Caco-2 (cell line): ENCODE measurements at regions not wholly inside any gene's neighbourhood (a gene's known extent, or its start where the extent isn't known, plus 50 kb on each side); places are given as distances from the start of the nearest gene placed in this dataset.

Source experiments
- BruUV-seq: library from RNA; stranded (reverse); fragments of 400-500 nt; replicated peaks from 2 replicates; lab custom pipeline; 2021; lab: Mats Ljungman, UMichigan
- CTCF ChIA-PET: fragments of 300-600 bp; sonication (Branson Sonifier 250); formaldehyde crosslinking; loops from one replicate; lab custom pipeline; 2022; ENCODE audit warnings: antibody characterized with exemption; lab: Charles Lee
- POLR2A ChIA-PET: fragments of 300-600 bp; sonication (Branson Sonifier 250); formaldehyde crosslinking; loops from one replicate; lab custom pipeline; 2022; ENCODE audit warnings: antibody characterized with exemption; lab: Charles Lee
- DNase-seq, 2 experiments: peaks; one replicate each; pipeline versions ENCODE4 v3.0.0 to v3.0.0-alpha.2; 2020 to 2022
- H3K27me3 ChIP-seq: replicated peaks from 2 replicates; pipeline ENCODE4 v1.6.0; 2011; ENCODE audit warnings: low read length; ENCODE audit not compliant: control insufficient read depth, insufficient read depth
- H3K36me3 ChIP-seq: 2 replicates; pipeline ENCODE4 v1.5.1; 2011; ENCODE audit warnings: low read length; ENCODE audit not compliant: control insufficient read depth, insufficient read depth
- H3K4me1 ChIP-seq: fragments of 250-450 bp; sonication (Bioruptor Pico); 2 replicates; pipeline ENCODE4 v1.5.1; 2020; ENCODE audit warnings: mild to moderate bottlenecking
- H3K4me3 ChIP-seq: 2 replicates; pipeline ENCODE4 v1.5.1; 2011; ENCODE audit warnings: low read depth, mild to moderate bottlenecking, control low read depth, low read length
- H3K9me3 ChIP-seq: fragments of 250-450 bp; sonication (Bioruptor Pico); 2 replicates; pipeline ENCODE4 v1.5.1; 2020; ENCODE audit warnings: mild to moderate bottlenecking, moderate library complexity
- H3K27ac Mint-ChIP-seq: one replicate; pipeline ENCODE4 v1.8.0; 2022; ENCODE audit warnings: mixed read lengths; ENCODE audit not compliant: unreplicated experiment
- H3K27me3 Mint-ChIP-seq: one replicate; pipeline ENCODE4 v1.8.0; 2022; ENCODE audit warnings: mixed read lengths; ENCODE audit not compliant: insufficient read depth, unreplicated experiment
- H3K36me3 Mint-ChIP-seq: one replicate; pipeline ENCODE4 v1.8.0; 2022; ENCODE audit warnings: mild to moderate bottlenecking, mixed read lengths; ENCODE audit not compliant: insufficient read depth, unreplicated experiment
- H3K4me1 Mint-ChIP-seq: one replicate; pipeline ENCODE4 v1.8.0; 2022; ENCODE audit warnings: low read depth, mixed read lengths; ENCODE audit not compliant: unreplicated experiment
- H3K4me3 Mint-ChIP-seq: one replicate; pipeline ENCODE4 v1.8.0; 2022; ENCODE audit warnings: mild to moderate bottlenecking, moderate library complexity, mixed read lengths; ENCODE audit not compliant: unreplicated experiment
- H3K9me3 Mint-ChIP-seq: one replicate; pipeline ENCODE4 v1.8.0; 2022; ENCODE audit warnings: mixed read lengths; ENCODE audit not compliant: unreplicated experiment
- intact Hi-C: fragments of 100-400 bp; cut with micrococcal nuclease; formaldehyde crosslinking; loops from one replicate; pipeline ENCODE4 v1.10.0; 2022; ENCODE audit not compliant: unreplicated experiment
- TF ChIP-seq, protein P1 (sequence below), 2 experiments: fragments of 200-600 bp in 1 of 2; IDR thresholded peaks; 1 replicate in 1 of 2; 2 replicates in 1 of 2; pipeline versions ENCODE4 v1.5.1 to v1.8.0; 2011 to 2022; ENCODE audit warnings: antibody characterized with exemption in 1 of 2, control low read depth in 1 of 2, inconsistent platforms in 1 of 2, low read depth in 1 of 2, low read length in 1 of 2, mild to moderate bottlenecking in 1 of 2, moderate library complexity in 1 of 2; ENCODE audit not compliant: insufficient read depth in 1 of 2, severe bottlenecking in 1 of 2, unreplicated experiment in 1 of 2

DNA sequence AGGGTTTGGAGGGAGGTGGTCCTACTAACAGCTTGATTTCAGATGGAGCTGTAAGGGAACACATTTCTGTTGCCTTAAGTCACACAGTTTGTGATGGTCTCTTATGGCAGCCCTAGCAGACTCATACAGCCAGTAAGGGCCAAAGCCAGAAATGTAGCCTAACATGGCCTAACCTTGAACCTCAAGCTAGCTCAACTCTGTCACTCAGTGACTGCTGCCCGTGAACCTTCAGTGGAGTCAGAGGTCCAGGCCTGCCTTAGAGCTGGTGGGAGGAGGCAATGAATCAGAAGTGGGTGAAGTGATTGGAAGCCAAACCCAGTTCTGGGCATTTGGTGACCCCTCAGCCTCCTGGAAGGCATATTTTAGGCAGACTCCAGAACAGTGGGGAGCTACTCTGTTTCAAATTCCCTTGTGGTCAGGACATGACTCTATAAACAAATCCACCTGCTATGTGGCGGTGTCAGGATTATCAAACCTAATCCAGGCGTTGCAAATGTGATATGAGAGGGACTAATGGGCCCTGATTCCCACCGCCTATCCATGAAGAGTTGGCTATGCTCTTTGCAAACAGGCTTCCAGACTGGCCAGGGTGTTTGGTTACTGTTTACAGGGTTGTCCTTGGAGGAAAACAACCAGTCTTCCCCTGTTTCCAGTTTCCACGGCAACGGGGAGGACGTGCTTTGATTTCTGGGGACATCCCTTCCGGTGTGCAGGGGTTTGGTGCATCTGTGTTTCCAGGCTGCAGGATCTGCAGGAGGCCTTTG is 105.9 kb upstream of the AGBL1 start:
- Mint-ChIP-seq H3K9me3 (no peaks in the 10 kb centered on the region), H3K36me3 (no peaks in the 10 kb centered on the region), H3K4me3 (no peak overlapping the region), H3K27me3 (peaks cover 5% of the 10 kb centered on the region), H3K4me1 (no peaks in the 10 kb centered on the region), H3K27ac (no peak overlapping the region)
- no TSS peak for BruUV-seq
- ChIA-PET CTCF (no interaction called here), POLR2A (no interaction called here)
- Histone ChIP-seq H3K9me3 (no peaks in the 10 kb centered on the region), H3K36me3 (no peaks in the 10 kb centered on the region), H3K4me3 (no peak overlapping the region), H3K4me1 (no peaks in the 10 kb centered on the region), H3K27me3 (no peaks in the 10 kb centered on the region)
- intact Hi-C loops: no loop called here
- no peak for DNase-seq
- TF ChIP-seq, protein P1, sequence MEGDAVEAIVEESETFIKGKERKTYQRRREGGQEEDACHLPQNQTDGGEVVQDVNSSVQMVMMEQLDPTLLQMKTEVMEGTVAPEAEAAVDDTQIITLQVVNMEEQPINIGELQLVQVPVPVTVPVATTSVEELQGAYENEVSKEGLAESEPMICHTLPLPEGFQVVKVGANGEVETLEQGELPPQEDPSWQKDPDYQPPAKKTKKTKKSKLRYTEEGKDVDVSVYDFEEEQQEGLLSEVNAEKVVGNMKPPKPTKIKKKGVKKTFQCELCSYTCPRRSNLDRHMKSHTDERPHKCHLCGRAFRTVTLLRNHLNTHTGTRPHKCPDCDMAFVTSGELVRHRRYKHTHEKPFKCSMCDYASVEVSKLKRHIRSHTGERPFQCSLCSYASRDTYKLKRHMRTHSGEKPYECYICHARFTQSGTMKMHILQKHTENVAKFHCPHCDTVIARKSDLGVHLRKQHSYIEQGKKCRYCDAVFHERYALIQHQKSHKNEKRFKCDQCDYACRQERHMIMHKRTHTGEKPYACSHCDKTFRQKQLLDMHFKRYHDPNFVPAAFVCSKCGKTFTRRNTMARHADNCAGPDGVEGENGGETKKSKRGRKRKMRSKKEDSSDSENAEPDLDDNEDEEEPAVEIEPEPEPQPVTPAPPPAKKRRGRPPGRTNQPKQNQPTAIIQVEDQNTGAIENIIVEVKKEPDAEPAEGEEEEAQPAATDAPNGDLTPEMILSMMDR (IDR thresholded peaks at IDR 0.05; ENCODE audit: insufficient read depth in 1 of 2, low read depth in 1 of 2, low read length in 1 of 2, severe bottlenecking in 1 of 2, unreplicated experiment in 1 of 2): no peak

DNA sequence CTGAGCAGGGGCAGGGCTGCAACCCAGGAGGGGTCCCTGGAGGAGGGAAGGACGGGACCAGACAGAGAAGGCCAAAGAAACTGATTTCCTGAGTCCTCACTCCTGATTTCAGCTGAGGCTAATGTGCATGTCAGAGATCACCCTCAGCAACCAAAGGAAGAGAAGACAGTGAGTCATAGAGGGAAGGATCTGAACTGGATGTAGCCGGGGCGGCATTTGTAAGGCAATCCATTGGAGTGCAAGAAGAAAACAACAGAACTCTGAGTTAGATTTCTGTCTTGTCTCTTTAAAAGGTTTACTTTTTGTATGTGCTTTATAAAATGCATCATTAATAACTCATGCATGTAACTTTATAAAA is 105.3 kb upstream of the AGBL1 start:
- TF ChIP-seq, protein P1 (IDR thresholded peaks at IDR 0.05; ENCODE audit: insufficient read depth in 1 of 2, low read depth in 1 of 2, low read length in 1 of 2, severe bottlenecking in 1 of 2, unreplicated experiment in 1 of 2): no peak
- Histone ChIP-seq H3K27me3 (no peaks in the 10 kb centered on the region), H3K4me3 (no peak overlapping the region), H3K36me3 (no peaks in the 10 kb centered on the region), H3K4me1 (no peaks in the 10 kb centered on the region), H3K9me3 (no peaks in the 10 kb centered on the region)
- Mint-ChIP-seq H3K36me3 (no peaks in the 10 kb centered on the region), H3K4me3 (no peak overlapping the region), H3K27me3 (peaks cover 5% of the 10 kb centered on the region), H3K9me3 (no peaks in the 10 kb centered on the region), H3K4me1 (no peaks in the 10 kb centered on the region), H3K27ac (no peak overlapping the region)
- ChIA-PET POLR2A (no interaction called here), CTCF (no interaction called here)
- intact Hi-C loops: no loop called here
- no TSS peak for BruUV-seq
- no peak for DNase-seq

DNA sequence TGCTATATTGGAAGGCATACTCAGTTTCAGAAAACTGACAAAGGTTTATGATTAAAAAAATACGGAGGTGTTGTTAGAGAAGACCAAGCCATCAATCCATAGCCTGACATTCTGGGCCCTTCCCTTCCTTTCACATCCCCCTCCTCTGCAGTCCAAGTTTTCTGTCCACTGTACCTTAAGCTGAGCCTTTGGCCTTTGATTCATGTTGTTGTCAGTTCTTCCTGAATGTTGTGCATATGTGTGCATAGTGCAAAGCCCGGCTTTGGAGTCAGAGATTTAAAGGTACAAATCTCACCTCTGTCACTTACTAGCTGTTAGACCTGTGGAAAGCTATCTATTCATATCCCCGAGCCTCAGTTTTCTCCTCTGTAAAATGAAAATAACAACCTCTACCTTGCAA is 104.9 kb upstream of the AGBL1 start:
- Mint-ChIP-seq H3K27me3 (peaks cover 5% of the 10 kb centered on the region), H3K4me1 (no peaks in the 10 kb centered on the region), H3K27ac (no peak overlapping the region), H3K4me3 (no peak overlapping the region), H3K36me3 (no peaks in the 10 kb centered on the region), H3K9me3 (no peaks in the 10 kb centered on the region)
- Histone ChIP-seq H3K27me3 (no peaks in the 10 kb centered on the region), H3K9me3 (no peaks in the 10 kb centered on the region), H3K36me3 (no peaks in the 10 kb centered on the region), H3K4me1 (no peaks in the 10 kb centered on the region), H3K4me3 (no peak overlapping the region)
- TF ChIP-seq, protein P1 (IDR thresholded peaks at IDR 0.05; ENCODE audit: insufficient read depth in 1 of 2, low read depth in 1 of 2, low read length in 1 of 2, severe bottlenecking in 1 of 2, unreplicated experiment in 1 of 2): no peak
- ChIA-PET POLR2A (no interaction called here), CTCF (no interaction called here)
- DNase-seq: no peak
- no TSS peak for BruUV-seq
- intact Hi-C loops: no loop called here
